Neural crest cell (in vitro differentiated cells): ENCODE measurements at regions not wholly inside any gene's neighbourhood (a gene's known extent, or its start where the extent isn't known, plus 50 kb on each side); places are given as distances from the start of the nearest gene placed in this dataset.

Experiments used
- DNase-seq: peaks from one replicate; pipeline ENCODE4 v3.0.0; 2021; ENCODE audit warnings: low read depth, mixed read lengths, low spot score
- H3K27ac Mint-ChIP-seq: one replicate; pipeline ENCODE4 v1.8.0; 2021; ENCODE audit warnings: mild to moderate bottlenecking, mixed read lengths; ENCODE audit not compliant: unreplicated experiment
- H3K27me3 Mint-ChIP-seq: 2 replicates; pipeline ENCODE4 v1.8.0; 2021; ENCODE audit warnings: low read depth, mild to moderate bottlenecking, mixed read lengths
- H3K36me3 Mint-ChIP-seq: 2 replicates; pipeline ENCODE4 v1.8.0; 2021; ENCODE audit warnings: low read depth, mild to moderate bottlenecking, mixed read lengths
- H3K4me1 Mint-ChIP-seq: 2 replicates; pipeline ENCODE4 v1.8.0; 2021; ENCODE audit warnings: mixed read lengths
- H3K4me3 Mint-ChIP-seq: one replicate; pipeline ENCODE4 v1.8.0; 2021; ENCODE audit warnings: mild to moderate bottlenecking, mixed read lengths
- H3K9me3 Mint-ChIP-seq: 2 replicates; pipeline ENCODE4 v1.8.0; 2021; ENCODE audit warnings: mixed read lengths
- CTCF ChIP-seq: fragments of 200-600 bp; sonication (generic); conservative IDR thresholded peaks from 2 replicates; pipeline ENCODE4 v1.5.0; 2021; ENCODE audit warnings: antibody characterized with exemption, mild to moderate bottlenecking

- Mint-ChIP-seq H3K36me3 (no peaks in the 10 kb centered on the region), H3K4me3 (no peak overlapping the region), H3K27me3 (peaks cover 17% of the 10 kb centered on the region), H3K4me1 (peaks cover 5% of the 10 kb centered on the region), H3K27ac (no peak overlapping the region), H3K9me3 (no peaks in the 10 kb centered on the region)
- TF ChIP-seq CTCF: no peak
- DNase-seq: no peak
Observed at GRCh38 chr14:36428350-36428749, 91.7 kb downstream of the NKX2-1 start.

- H3K36me3 Mint-ChIP-seq: no peaks in the 10 kb centered on the region
- no peak overlapping the region for H3K4me3 Mint-ChIP-seq
- H3K27ac Mint-ChIP-seq: no peak overlapping the region
Observed at GRCh38 chr14:36426836-36427235, 93.2 kb downstream of the NKX2-1 start.

GRCh38 chr14:36426113-36426512 lies 93.9 kb downstream of the NKX2-1 start:
- DNase-seq: no peak
- H3K27ac Mint-ChIP-seq: no peak overlapping the region
- TF ChIP-seq CTCF: no peak
- H3K4me1 Mint-ChIP-seq: peaks cover 8% of the 10 kb centered on the region
- H3K27me3 Mint-ChIP-seq: peaks cover 21% of the 10 kb centered on the region
- no peak overlapping the region for H3K4me3 Mint-ChIP-seq
- H3K9me3 Mint-ChIP-seq: no peaks in the 10 kb centered on the region
- H3K36me3 Mint-ChIP-seq: no peaks in the 10 kb centered on the region

More at GRCh38 chr14:36426836-36427235, 93.2 kb downstream of the NKX2-1 start:
- DNase-seq: no peak
- H3K9me3 Mint-ChIP-seq: no peaks in the 10 kb centered on the region
- peaks cover 17% of the 10 kb centered on the region for H3K27me3 Mint-ChIP-seq
- H3K4me1 Mint-ChIP-seq: peaks cover 8% of the 10 kb centered on the region
- TF ChIP-seq CTCF: no peak

- H3K36me3 Mint-ChIP-seq: no peaks in the 10 kb centered on the region
- no peak for TF ChIP-seq CTCF
- H3K4me1 Mint-ChIP-seq: peaks cover 8% of the 10 kb centered on the region
- H3K27me3 Mint-ChIP-seq: peaks cover 36% of the 10 kb centered on the region
- H3K27ac Mint-ChIP-seq: no peak overlapping the region
- no peak for DNase-seq
- H3K4me3 Mint-ChIP-seq: no peak overlapping the region
- H3K9me3 Mint-ChIP-seq: no peaks in the 10 kb centered on the region
Observed at GRCh38 chr14:36424478-36425102, 95.4 kb downstream of the NKX2-1 start.

GRCh38 chr14:36423430-36423829 lies 96.6 kb downstream of the NKX2-1 start:
- peaks cover 48% of the 10 kb centered on the region for H3K27me3 Mint-ChIP-seq

More at GRCh38 chr14:36423430-36423829, 96.6 kb downstream of the NKX2-1 start:
- peaks cover 8% of the 10 kb centered on the region for H3K4me1 Mint-ChIP-seq
- no peak overlapping the region for H3K4me3 Mint-ChIP-seq
- H3K27ac Mint-ChIP-seq: no peak overlapping the region
- no peak for TF ChIP-seq CTCF
- no peaks in the 10 kb centered on the region for H3K36me3 Mint-ChIP-seq
- DNase-seq: no peak
- peaks cover 6% of the 10 kb centered on the region for H3K9me3 Mint-ChIP-seq
